Pancreas (tissue), 10 donors: ENCODE measurements at regions not wholly inside any gene's neighbourhood (a gene's known extent, or its start where the extent isn't known, plus 50 kb on each side); places are given as distances from the start of the nearest gene placed in this dataset.

ENCODE experiments used
- ATAC-seq, 4 donors: fragments of 200-7000 bp; cut with Tn5 transposase; one replicate each; pipeline versions ENCODE4 v1.8.0 to v1.9.1; 2020; ENCODE audit warnings: mild to moderate bottlenecking in 4 of 4, moderate library complexity in 4 of 4
- DNase-seq, 6 donors: peaks; one replicate each; pipeline ENCODE4 v3.0.0-alpha.2; 2020
- FAIRE-seq: peaks from 2 replicates; lab custom pipeline; 2012; peaks lifted over from hg19 to GRCh38; lab: Jason Lieb, UNC
- H3K27ac ChIP-seq, 4 donors: fragments of 200-600 bp; sonication (generic); 1 replicate in 3 of 4; 2 replicates in 1 of 4; pipeline versions ENCODE4 v1.5.0 to v1.8.0; 2020
- H3K27me3 ChIP-seq, 4 donors: fragments of 200-600 bp; one replicate each; pipeline ENCODE4 v1.8.0; 2021
- H3K36me3 ChIP-seq, 3 donors: fragments of 200-600 bp; sonication (generic) in 1 of 3; one replicate each; pipeline versions ENCODE4 v1.5.0 to v1.8.0; 2020 to 2021
- H3K4me1 ChIP-seq, 3 donors: fragments of 200-600 bp; one replicate each; pipeline ENCODE4 v1.8.0; 2021
- H3K4me3 ChIP-seq, 4 donors: fragments of 200-600 bp; sonication (generic) in 2 of 4; one replicate each; pipeline versions ENCODE4 v1.5.0 to v1.8.0; 2020 to 2021
- H3K9me3 ChIP-seq, 4 donors: fragments of 200-600 bp; one replicate each; pipeline ENCODE4 v1.8.0; 2021
- CTCF ChIP-seq, 4 donors: fragments of 200-600 bp; sonication (generic) in 3 of 4; IDR thresholded peaks; one replicate each; pipeline versions ENCODE4 v1.5.0 to v1.8.0; 2021; ENCODE audit warnings: antibody characterized with exemption in 4 of 4
- WGBS, 2 donors: extraction: QIAGEN DNeasy Blood & Tissue Kit; methylation state at CpG; one replicate each; pipeline ENCODE4 v1.1.7; 2013; 5-methylcytosine and 5-hydroxymethylcytosine counted together
- intact Hi-C, 3 donors: fragments of 100-400 bp; cut with DNase I; formaldehyde crosslinking; loops; one replicate each; pipeline versions ENCODE4 v1.11.1 to v1.14.2; 2022
- donor health status: healthy with polysubstance abuse.
- donor health status: DM: no; HTN: no; CAD: no; lungs with moderate emphysema.
- donor health status: DM: no; HTN: no; CAD: no.
- donor health status: control.
- donor health status: control.
- donor health status: Bipolar disorder and iron deficiency.
- donor health status: DM: yes; HTN: yes; CAD: no.
- donor health status: DM: no; HTN: no; CAD: no.
- donor health status: DM: no; HTN: no; CAD: no.
- donor health status: DM: yes; HTN: yes; CAD: no.

DNA sequence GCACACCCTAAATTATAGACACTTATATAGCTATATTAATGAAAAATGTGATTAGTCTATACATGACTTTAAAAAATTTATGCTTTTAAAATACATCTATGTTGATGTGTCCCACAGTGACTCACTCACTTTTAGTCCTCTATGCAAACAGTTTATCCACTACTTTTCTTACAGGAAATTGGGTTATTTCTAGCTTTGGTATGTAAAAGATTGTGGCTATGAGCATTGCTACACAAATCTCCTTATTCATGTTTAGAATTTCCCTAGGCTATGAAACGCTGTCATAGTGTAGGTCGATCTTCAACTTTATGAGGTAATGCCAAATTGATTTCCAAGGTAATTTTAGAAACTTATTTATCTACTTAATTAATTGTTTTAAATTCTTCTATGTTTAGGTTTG is 687.4 kb downstream of the PRR16 start:
- intact Hi-C loops, result no loop called here
- H3K4me1 ChIP-seq, result no peaks in the 10 kb centered on the region
- no peaks in the 10 kb centered on the region for H3K36me3 ChIP-seq
- WGBS, 2 donors, result 75 to 79% methylated on average over 2 of the region's 2 CpGs
- FAIRE-seq, result no peak
- H3K9me3 ChIP-seq, result no peaks in the 10 kb centered on the region
- no peak overlapping the region for H3K4me3 ChIP-seq
- no peaks in the 10 kb centered on the region for H3K27me3 ChIP-seq
- ATAC-seq, result no peak
- no peak overlapping the region for H3K27ac ChIP-seq
- no peak for DNase-seq
- no peak for TF ChIP-seq CTCF (IDR thresholded peaks at IDR 0.05)

GRCh38 chr5:121152411-121152810 is 688.3 kb downstream of the PRR16 start:
- H3K36me3 ChIP-seq, result no peaks in the 10 kb centered on the region
- no peak for ATAC-seq
- FAIRE-seq, result no peak

GRCh38 chr5:121156565-121156964 is 692.5 kb downstream of the PRR16 start:
- no peak for TF ChIP-seq CTCF (IDR thresholded peaks at IDR 0.05)
- DNase-seq (no peak), FAIRE-seq (no peak), ATAC-seq (no peak)
- Histone ChIP-seq H3K27me3 (no peaks in the 10 kb centered on the region), H3K27ac (no peak overlapping the region), H3K36me3 (no peaks in the 10 kb centered on the region), H3K4me3 (no peak overlapping the region), H3K9me3 (no peaks in the 10 kb centered on the region), H3K4me1 (no peaks in the 10 kb centered on the region)
- WGBS, 2 donors, result 47 to 68% methylated on average over 1 of the region's 1 CpG
- intact Hi-C loops, result no loop called here

More at GRCh38 chr5:121152411-121152810, 688.3 kb downstream of the PRR16 start:
- intact Hi-C loops, result no loop called here
- Histone ChIP-seq H3K27ac (no peak overlapping the region), H3K4me1 (no peaks in the 10 kb centered on the region), H3K27me3 (no peaks in the 10 kb centered on the region), H3K4me3 (no peak overlapping the region), H3K9me3 (no peaks in the 10 kb centered on the region)
- TF ChIP-seq CTCF (IDR thresholded peaks at IDR 0.05), result no peak
- no peak for DNase-seq

DNA sequence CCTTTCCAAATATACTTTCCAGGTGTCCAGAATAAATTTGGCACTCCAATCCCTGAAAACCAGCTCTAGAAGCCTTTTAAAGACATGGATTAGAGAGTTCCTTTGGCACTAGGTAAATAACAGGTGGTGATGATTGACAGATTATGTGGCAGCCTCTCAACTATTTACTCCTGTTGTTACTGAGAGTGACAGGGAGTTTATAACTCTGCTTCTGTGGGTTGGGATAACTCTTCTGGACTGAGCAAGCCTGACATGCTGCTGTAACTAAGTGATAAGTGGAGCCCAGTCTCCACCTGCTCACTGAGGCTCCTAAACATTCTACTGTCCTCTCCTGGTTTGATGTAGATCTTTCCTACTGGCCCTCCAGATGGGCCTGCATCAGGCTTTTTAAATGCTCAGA is 693.2 kb upstream of the FTMT start:
- DNase-seq (no peak), FAIRE-seq (no peak), ATAC-seq (peak in 1 of 4 donors; percentile 34)
- intact Hi-C loops, result no loop called here
- H3K27me3 ChIP-seq, result no peaks in the 10 kb centered on the region
- no peaks in the 10 kb centered on the region for H3K36me3 ChIP-seq
- no peaks in the 10 kb centered on the region for H3K4me1 ChIP-seq
- H3K27ac ChIP-seq, result no peak overlapping the region
- no peak for TF ChIP-seq CTCF (IDR thresholded peaks at IDR 0.05)
- no peaks in the 10 kb centered on the region for H3K9me3 ChIP-seq
- H3K4me3 ChIP-seq, result no peak overlapping the region

GRCh38 chr5:121160591-121160990 is 691.1 kb upstream of the FTMT start:
- ATAC-seq, result no peak

More at GRCh38 chr5:121160591-121160990, 691.1 kb upstream of the FTMT start:
- TF ChIP-seq CTCF (IDR thresholded peaks at IDR 0.05), result no peak
- Histone ChIP-seq H3K9me3 (no peaks in the 10 kb centered on the region), H3K27me3 (no peaks in the 10 kb centered on the region), H3K4me3 (no peak overlapping the region), H3K27ac (no peak overlapping the region), H3K36me3 (no peaks in the 10 kb centered on the region), H3K4me1 (no peaks in the 10 kb centered on the region)
- DNase-seq (no peak), FAIRE-seq (no peak)
- WGBS, 2 donors, result 73 to 77% methylated on average over 1 of the region's 1 CpG
- intact Hi-C loops, result no loop called here
